GM21526 (cell line): ENCODE measurements at regions not wholly inside any gene's neighbourhood (a gene's known extent, or its start where the extent isn't known, plus 50 kb on each side); places are given as distances from the start of the nearest gene placed in this dataset.
"Not testable (repeated sequence)": the region's sequence is repeated elsewhere in the genome, so short reads cannot be mapped to it uniquely, and the experiment has no call there.

Experiments
- ATAC-seq: cut with Tn5 transposase; IDR thresholded peaks from one replicate; pipeline ENCODE4 v1.9.1; 2021; ENCODE audit warnings: moderate library complexity; ENCODE audit not compliant: unreplicated experiment, low FRiP score

GRCh38 chr6:4364172-4364571 lies 228.8 kb upstream of the ECI2 start:
- ATAC-seq: no peak

- no peak for ATAC-seq
These were observed 228.3 kb upstream of the ECI2 start for GRCh38 chr6:4363656-4364055.

GRCh38 chr6:4362326-4362725 lies 227.0 kb upstream of the ECI2 start:
- no peak for ATAC-seq

- ATAC-seq: no peak
These were observed 225.5 kb upstream of the ECI2 start for GRCh38 chr6:4360920-4361319.

GRCh38 chr6:4359108-4359730 lies 223.8 kb upstream of the ECI2 start:
- no peak for ATAC-seq

GRCh38 chr6:4358414-4359107 lies 223.2 kb upstream of the ECI2 start:
- ATAC-seq: no peak

- not testable (repeated sequence) for ATAC-seq
These were observed 222.3 kb upstream of the ECI2 start for GRCh38 chr6:4357660-4358152.

- ATAC-seq: no peak
These were observed 221.7 kb upstream of the ECI2 start for GRCh38 chr6:4356899-4357659.

GRCh38 chr6:4355241-4355640 lies 219.9 kb upstream of the ECI2 start:
- no peak for ATAC-seq

- no peak for ATAC-seq
These were observed 218.8 kb upstream of the ECI2 start for GRCh38 chr6:4354181-4354580.

GRCh38 chr6:4352731-4353130 lies 217.4 kb upstream of the ECI2 start:
- ATAC-seq: no peak

- no peak for ATAC-seq
These were observed 216.9 kb upstream of the ECI2 start for GRCh38 chr6:4352322-4352669.

- ATAC-seq: no peak
These were observed 216.3 kb upstream of the ECI2 start for GRCh38 chr6:4351520-4352321.

GRCh38 chr6:4350567-4351519 lies 215.5 kb upstream of the ECI2 start:
- ATAC-seq: no peak

- ATAC-seq: no peak
These were observed 214.6 kb upstream of the ECI2 start for GRCh38 chr6:4349931-4350330.

- ATAC-seq: no peak
These were observed 213.9 kb upstream of the ECI2 start for GRCh38 chr6:4349323-4349722.

- peak; percentile 91 for ATAC-seq
These were observed 213.2 kb upstream of the ECI2 start for GRCh38 chr6:4348462-4349112.

GRCh38 chr6:4347877-4348276 lies 212.5 kb upstream of the ECI2 start:
- no peak for ATAC-seq

- no peak for ATAC-seq
These were observed 211.4 kb upstream of the ECI2 start for GRCh38 chr6:4346659-4347333.
